GM12872 (cell line): ENCODE measurements at regions not wholly inside any gene's neighbourhood (a gene's known extent, or its start where the extent isn't known, plus 50 kb on each side); places are given as distances from the start of the nearest gene placed in this dataset.

Experiments used
- TF ChIP-seq, protein P1 (sequence below): IDR thresholded peaks from 3 replicates; pipeline ENCODE4 v1.5.1; 2011; ENCODE audit warnings: low read depth, mild to moderate bottlenecking, low read length, moderate library complexity; ENCODE audit not compliant: insufficient read depth

DNA sequence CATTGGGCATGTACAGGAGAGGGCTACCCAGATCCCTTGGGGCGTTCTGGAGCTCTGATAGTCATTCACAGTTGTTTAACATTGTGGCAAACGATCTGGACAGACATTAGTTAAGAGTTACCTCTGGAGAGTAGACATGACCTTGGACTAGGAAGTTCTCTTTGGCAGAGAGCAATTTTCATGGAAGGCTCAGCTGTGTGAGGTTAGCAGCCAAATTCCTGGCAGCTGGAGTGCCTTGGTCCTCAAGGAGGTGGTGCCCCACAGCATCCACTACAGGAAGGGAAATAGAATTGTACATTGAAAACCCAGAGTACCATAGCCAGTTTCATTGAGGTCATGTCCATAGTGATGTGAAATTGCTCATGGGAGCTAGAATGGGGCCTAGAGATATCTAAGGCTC is 82.8 kb downstream of the BLID start:
- TF ChIP-seq, protein P1, sequence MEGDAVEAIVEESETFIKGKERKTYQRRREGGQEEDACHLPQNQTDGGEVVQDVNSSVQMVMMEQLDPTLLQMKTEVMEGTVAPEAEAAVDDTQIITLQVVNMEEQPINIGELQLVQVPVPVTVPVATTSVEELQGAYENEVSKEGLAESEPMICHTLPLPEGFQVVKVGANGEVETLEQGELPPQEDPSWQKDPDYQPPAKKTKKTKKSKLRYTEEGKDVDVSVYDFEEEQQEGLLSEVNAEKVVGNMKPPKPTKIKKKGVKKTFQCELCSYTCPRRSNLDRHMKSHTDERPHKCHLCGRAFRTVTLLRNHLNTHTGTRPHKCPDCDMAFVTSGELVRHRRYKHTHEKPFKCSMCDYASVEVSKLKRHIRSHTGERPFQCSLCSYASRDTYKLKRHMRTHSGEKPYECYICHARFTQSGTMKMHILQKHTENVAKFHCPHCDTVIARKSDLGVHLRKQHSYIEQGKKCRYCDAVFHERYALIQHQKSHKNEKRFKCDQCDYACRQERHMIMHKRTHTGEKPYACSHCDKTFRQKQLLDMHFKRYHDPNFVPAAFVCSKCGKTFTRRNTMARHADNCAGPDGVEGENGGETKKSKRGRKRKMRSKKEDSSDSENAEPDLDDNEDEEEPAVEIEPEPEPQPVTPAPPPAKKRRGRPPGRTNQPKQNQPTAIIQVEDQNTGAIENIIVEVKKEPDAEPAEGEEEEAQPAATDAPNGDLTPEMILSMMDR: no peak

DNA sequence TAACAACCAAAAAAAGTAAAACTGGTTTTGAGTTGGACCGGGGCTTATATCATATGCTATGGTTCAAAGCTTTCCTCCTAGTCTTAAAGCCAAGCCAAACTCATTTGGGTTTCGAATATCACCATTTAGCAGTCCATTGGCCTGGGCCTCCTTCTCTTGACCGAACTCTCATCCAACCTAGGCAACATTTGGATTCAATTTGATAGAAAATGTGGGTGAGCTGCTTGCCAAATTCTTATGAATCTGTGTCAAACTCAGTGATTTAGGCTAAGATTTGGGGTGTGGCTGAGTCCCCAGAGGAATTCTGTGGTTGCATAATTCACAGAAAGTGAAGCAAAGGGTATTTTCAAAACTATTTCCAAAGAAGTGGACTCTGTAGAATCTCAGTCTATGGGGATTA is 83.7 kb downstream of the BLID start:
- TF ChIP-seq, protein P1: no peak

DNA sequence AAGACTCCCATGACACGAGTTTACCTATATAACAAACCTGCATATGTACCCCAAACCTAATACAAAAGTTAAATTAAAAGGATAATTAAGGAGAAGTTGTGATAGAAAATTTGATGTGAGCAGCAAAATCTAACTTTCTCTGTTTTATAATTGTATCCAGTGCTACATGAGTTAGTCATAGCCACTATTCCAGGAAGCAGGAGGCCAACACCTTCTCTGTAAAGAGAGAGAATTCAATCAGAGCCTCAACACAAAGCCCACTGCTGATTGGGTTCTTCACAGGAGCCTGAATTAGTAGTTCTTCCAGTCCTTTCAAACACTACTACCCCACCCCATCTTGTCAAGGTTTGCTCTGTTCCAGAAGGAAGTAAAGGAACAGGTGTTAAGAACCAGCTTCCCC is 84.2 kb downstream of the BLID start:
- TF ChIP-seq, protein P1: no peak

DNA sequence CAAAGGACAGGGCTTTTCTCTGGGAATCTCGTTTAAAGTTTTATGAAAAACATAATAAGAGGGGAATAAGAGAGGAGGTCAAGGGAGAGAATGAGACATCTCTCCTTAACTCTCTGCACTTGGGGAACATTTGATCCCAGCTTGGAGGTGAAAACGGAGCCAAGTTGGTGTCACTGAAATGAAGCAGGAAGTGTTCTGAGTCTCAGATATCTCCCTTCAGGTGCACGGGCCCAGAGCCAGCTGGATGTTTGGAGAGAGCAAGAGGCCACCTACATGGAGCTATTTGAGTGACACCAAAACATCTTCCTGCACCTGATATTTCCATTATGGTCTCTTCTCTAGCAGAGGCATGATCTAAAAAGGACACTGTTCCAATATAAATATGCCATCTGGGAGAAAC is 85.7 kb downstream of the BLID start:
- TF ChIP-seq, protein P1: no peak

DNA sequence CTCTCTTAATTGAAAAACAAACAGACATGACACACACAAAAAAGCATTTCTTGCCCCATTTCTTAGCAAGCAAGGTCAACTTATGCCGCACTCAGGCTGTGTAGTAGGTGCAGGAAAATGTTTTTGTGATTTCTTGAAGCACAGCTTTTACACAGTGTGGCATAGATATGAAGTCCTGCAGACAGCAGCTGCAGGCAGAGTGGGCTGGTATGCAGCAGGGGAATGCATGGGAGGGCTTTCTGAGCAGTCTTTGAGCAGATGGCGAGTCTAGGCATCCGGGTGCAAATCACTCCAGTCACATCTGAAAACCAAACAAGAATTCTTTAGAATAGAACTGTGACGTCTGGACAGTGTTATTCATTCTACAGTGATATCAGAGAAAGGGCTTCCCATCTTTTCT is 87.5 kb downstream of the BLID start:
- TF ChIP-seq, protein P1: no peak

DNA sequence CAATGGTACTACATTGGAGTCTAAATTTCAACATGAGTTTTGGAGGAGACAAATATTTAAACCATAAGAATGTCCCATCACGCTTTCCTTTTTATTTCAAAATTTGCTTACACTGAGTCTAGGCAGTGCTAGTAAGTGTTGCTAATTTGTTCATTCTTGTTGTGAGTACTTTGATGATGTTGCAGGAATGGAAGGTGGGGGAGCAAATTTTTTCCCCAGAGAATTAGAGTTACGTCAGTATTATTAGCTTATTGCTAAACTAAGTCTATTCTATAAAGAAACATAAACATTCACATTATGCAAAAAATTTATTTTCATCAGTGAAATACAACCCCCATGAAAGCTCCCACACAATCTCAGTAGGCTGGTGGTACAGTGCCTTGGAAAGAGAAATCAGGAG is 88.0 kb downstream of the BLID start:
- TF ChIP-seq, protein P1: no peak

DNA sequence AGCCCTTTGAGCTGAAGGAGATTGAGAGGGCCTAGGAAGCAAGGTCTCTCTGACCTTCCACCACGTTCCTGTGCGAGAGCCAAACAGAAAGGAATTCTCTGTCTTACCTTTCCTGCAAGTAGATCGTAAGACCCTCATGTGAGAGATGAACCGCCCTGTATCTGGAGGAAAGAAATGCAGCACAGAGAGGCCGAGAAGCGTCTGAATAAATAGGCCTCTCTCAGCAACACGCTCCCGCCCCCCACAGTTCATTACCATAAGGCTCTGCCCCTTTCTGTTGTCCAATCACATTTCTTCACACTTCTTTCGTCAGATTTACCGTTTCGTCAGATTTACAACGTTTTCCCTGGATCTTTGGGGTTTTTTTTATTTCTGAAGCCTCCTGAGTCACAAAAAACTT is 90.3 kb downstream of the BLID start:
- TF ChIP-seq, protein P1: no peak

DNA sequence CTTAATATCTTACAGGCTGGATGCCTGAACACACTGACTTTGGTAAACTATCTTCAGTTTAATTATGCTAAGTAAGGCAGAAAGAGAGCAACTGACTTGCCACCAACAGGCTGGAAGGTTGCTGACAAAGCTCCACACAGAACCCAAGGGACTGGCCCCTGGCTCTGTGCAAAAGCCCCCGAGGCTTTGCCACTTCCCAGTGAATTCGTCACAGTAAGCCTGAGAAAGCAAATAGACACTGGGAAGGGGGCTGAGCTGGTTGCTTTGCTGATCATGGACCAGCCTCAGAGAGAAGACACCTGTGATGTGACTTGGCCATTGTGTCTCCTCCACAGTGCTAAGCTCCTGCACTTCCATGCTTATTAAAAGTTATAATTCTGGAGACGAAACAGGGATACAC is 91.7 kb downstream of the BLID start:
- TF ChIP-seq, protein P1: no peak
